H9 (cell line): ENCODE measurements at regions not wholly inside any gene's neighbourhood (a gene's known extent, or its start where the extent isn't known, plus 50 kb on each side); places are given as distances from the start of the nearest gene placed in this dataset.

Source experiments
- DNase-seq: peaks from one replicate; pipeline ENCODE4 v3.0.0-alpha.2; 2017
- H2AFZ ChIP-seq: one replicate; pipeline ENCODE4 v1.6.1; 2013; ENCODE audit warnings: mild to moderate bottlenecking, low read length, control low read depth, moderate library complexity
- H2AK5ac ChIP-seq: 2 replicates; pipeline ENCODE4 v1.6.1; 2013; ENCODE audit warnings: low read length, control low read depth, mixed read lengths; ENCODE audit not compliant: insufficient read length
- H2BK120ac ChIP-seq: one replicate; pipeline ENCODE4 v1.6.1; 2013; ENCODE audit warnings: low read depth, mild to moderate bottlenecking, low read length, control low read depth, inconsistent platforms; ENCODE audit not compliant: poor library complexity, severe bottlenecking
- H2BK12ac ChIP-seq: 2 replicates; pipeline ENCODE4 v1.6.1; 2013; ENCODE audit warnings: low read length, control low read depth, mixed read lengths, low read depth; ENCODE audit not compliant: insufficient read length
- H2BK15ac ChIP-seq: 2 replicates; pipeline ENCODE4 v1.6.1; 2013; ENCODE audit warnings: low read depth, low read length, control low read depth
- H2BK20ac ChIP-seq: one replicate; pipeline ENCODE4 v1.6.1; 2013; ENCODE audit warnings: low read depth, mild to moderate bottlenecking, low read length, control low read depth, inconsistent platforms; ENCODE audit not compliant: poor library complexity, severe bottlenecking
- H2BK5ac ChIP-seq: 2 replicates; pipeline ENCODE4 v1.6.1; 2013; ENCODE audit warnings: low read length, control low read depth, mixed read lengths; ENCODE audit not compliant: insufficient read length
- H3K14ac ChIP-seq: 2 replicates; pipeline ENCODE4 v1.6.1; 2013; ENCODE audit warnings: low read length, control low read depth; ENCODE audit not compliant: insufficient read depth
- H3K18ac ChIP-seq: 2 replicates; pipeline ENCODE4 v1.6.1; 2013; ENCODE audit warnings: low read depth, mild to moderate bottlenecking, mixed read lengths, low read length, control low read depth; ENCODE audit not compliant: insufficient read length
- H3K23ac ChIP-seq: 2 replicates; pipeline ENCODE4 v1.6.1; 2013; ENCODE audit warnings: low read length, control low read depth, mixed read lengths, low read depth; ENCODE audit not compliant: insufficient read length
- H3K23me2 ChIP-seq: 2 replicates; pipeline ENCODE4 v1.6.1; 2013; ENCODE audit warnings: low read depth, mild to moderate bottlenecking, mixed read lengths, low read length, control low read depth; ENCODE audit not compliant: insufficient read length, poor library complexity, severe bottlenecking
- H3K27ac ChIP-seq: 2 replicates; pipeline ENCODE4 v1.5.1; 2013; ENCODE audit warnings: low read length, control low read depth, mixed read lengths, low read depth; ENCODE audit not compliant: insufficient read length
- H3K27me3 ChIP-seq: 2 replicates; pipeline ENCODE4 v1.6.1; 2013; ENCODE audit warnings: low read length, control low read depth, inconsistent platforms; ENCODE audit not compliant: insufficient read depth
- H3K4ac ChIP-seq: 2 replicates; pipeline ENCODE4 v1.6.1; 2013; ENCODE audit warnings: low read depth, mild to moderate bottlenecking, control low read depth, inconsistent platforms, low read length, moderate library complexity
- H3K4me1 ChIP-seq: 2 replicates; pipeline ENCODE4 v1.6.1; 2013; ENCODE audit warnings: low read length, control low read depth, inconsistent platforms; ENCODE audit not compliant: insufficient read depth
- H3K4me2 ChIP-seq: 2 replicates; pipeline ENCODE4 v1.6.1; 2013; ENCODE audit warnings: low read length, control low read depth, mixed read lengths; ENCODE audit not compliant: insufficient read length, insufficient read depth
- H3K56ac ChIP-seq: 2 replicates; pipeline ENCODE4 v1.6.1; 2013; ENCODE audit warnings: low read depth, mild to moderate bottlenecking, mixed read lengths, low read length, control low read depth; ENCODE audit not compliant: insufficient read length
- H3K79me1 ChIP-seq: 2 replicates; pipeline ENCODE4 v1.6.1; 2013; ENCODE audit warnings: low read depth, mild to moderate bottlenecking, moderate library complexity, low read length, control low read depth, inconsistent platforms; ENCODE audit not compliant: insufficient read depth, poor library complexity, severe bottlenecking
- H3K79me2 ChIP-seq: 2 replicates; pipeline ENCODE4 v1.6.1; 2013; ENCODE audit warnings: low read length, control low read depth, inconsistent platforms; ENCODE audit not compliant: insufficient read depth
- H3K9ac ChIP-seq: 2 replicates; pipeline ENCODE4 v1.6.1; 2013; ENCODE audit warnings: low read length, control low read depth, mixed read lengths; ENCODE audit not compliant: insufficient read length; ENCODE audit errors: extremely low read depth
- H3K9me3 ChIP-seq: one replicate; pipeline ENCODE4 v1.6.1; 2013; ENCODE audit warnings: low read depth, low read length, inconsistent platforms; ENCODE audit not compliant: control insufficient read depth
- H3T11ph ChIP-seq: one replicate; pipeline ENCODE4 v1.6.1; 2013; ENCODE audit warnings: mild to moderate bottlenecking, low read length, control low read depth, inconsistent platforms
- H4K20me1 ChIP-seq: one replicate; pipeline ENCODE4 v1.6.1; 2013; ENCODE audit not compliant: control insufficient read depth, insufficient read length, insufficient read depth
- H4K5ac ChIP-seq: 2 replicates; pipeline ENCODE4 v1.6.1; 2013; ENCODE audit warnings: low read depth, mild to moderate bottlenecking, mixed read lengths, low read length, control low read depth; ENCODE audit not compliant: insufficient read length
- H4K8ac ChIP-seq: replicated peaks from 2 replicates; pipeline ENCODE4 v1.6.1; 2013; ENCODE audit warnings: low read length, control low read depth, mixed read lengths, low read depth; ENCODE audit not compliant: insufficient read length
- H4K91ac ChIP-seq: 2 replicates; pipeline ENCODE4 v1.6.1; 2013; ENCODE audit warnings: low read depth, mild to moderate bottlenecking, moderate library complexity, mixed read lengths, low read length, control low read depth; ENCODE audit not compliant: insufficient read length
- H3K27ac Mint-ChIP-seq, 3 experiments: 2 replicates in 2 of 3; 3 replicates in 1 of 3; pipeline ENCODE4 v1.8.0; 2020 to 2021; ENCODE audit warnings: mixed read lengths in 3 of 3, mild to moderate bottlenecking in 1 of 3, moderate library complexity in 1 of 3
- H3K27me3 Mint-ChIP-seq: 2 replicates; pipeline ENCODE4 v1.8.0; 2021; ENCODE audit warnings: low read depth, mild to moderate bottlenecking, moderate library complexity, mixed read lengths
- H3K36me3 Mint-ChIP-seq, 3 experiments: 2 replicates in 2 of 3; 3 replicates in 1 of 3; pipeline ENCODE4 v1.8.0; 2020 to 2021; ENCODE audit warnings: low read depth in 3 of 3, mixed read lengths in 3 of 3; ENCODE audit not compliant: insufficient read depth in 1 of 3
- H3K4me1 Mint-ChIP-seq, 2 experiments: 2 replicates each; pipeline ENCODE4 v1.8.0; 2020; ENCODE audit warnings: mixed read lengths in 2 of 2
- H3K4me3 Mint-ChIP-seq, 2 experiments: 2 replicates in 1 of 2; 3 replicates in 1 of 2; pipeline ENCODE4 v1.8.0; 2020 to 2021; ENCODE audit warnings: mild to moderate bottlenecking in 2 of 2, mixed read lengths in 2 of 2, moderate library complexity in 1 of 2
- H3K9me3 Mint-ChIP-seq, 2 experiments: 2 replicates in 1 of 2; 3 replicates in 1 of 2; pipeline ENCODE4 v1.8.0; 2020; ENCODE audit warnings: mild to moderate bottlenecking in 2 of 2, mixed read lengths in 2 of 2, moderate library complexity in 1 of 2
- CTCF ChIP-seq: fragments of 200-600 bp; sonication (generic); conservative IDR thresholded peaks from 3 replicates; pipeline ENCODE4 v1.8.0; 2021; ENCODE audit warnings: antibody characterized with exemption, mild to moderate bottlenecking
- WGBS: extraction: QIAGEN DNeasy Blood & Tissue Kit; methylation state at CpG from one replicate; pipeline ENCODE4 v1.1.7; 2013; ENCODE audit warnings: missing lambda C conversion rate, low lambda C conversion rate, mixed read lengths; ENCODE audit not compliant: insufficient read length; ENCODE audit errors: extremely low coverage; 5-methylcytosine and 5-hydroxymethylcytosine counted together

- H3T11ph ChIP-seq: no peak overlapping the region
- no CpG with 5 or more reads among the region's 4 CpGs for WGBS
- H2BK5ac ChIP-seq: no peak overlapping the region
- H2BK120ac ChIP-seq: no peak overlapping the region
- no peaks in the 10 kb centered on the region for H3K27me3 ChIP-seq
- TF ChIP-seq CTCF: no peak
- no peak overlapping the region for H2AFZ ChIP-seq
- no peaks in the 10 kb centered on the region for H3K23me2 ChIP-seq
- DNase-seq: no peak
- Mint-ChIP-seq H3K27ac (no peak overlapping the region), H3K4me1 (peaks cover 18 to 19% of the 10 kb centered on the region in 2 experiments), H3K9me3 (no peaks in the 10 kb centered on the region), H3K27me3 (no peaks in the 10 kb centered on the region), H3K4me3 (no peak overlapping the region), H3K36me3 (no peaks in the 10 kb centered on the region; a peak in 1 of 7 replicates)
- H4K8ac ChIP-seq: no peak overlapping the region
- H3K56ac ChIP-seq: no peak overlapping the region
- H3K14ac ChIP-seq: no peak overlapping the region
- H3K4me2 ChIP-seq: no peak overlapping the region
- H3K9ac ChIP-seq: no peak overlapping the region
- H2BK20ac ChIP-seq: peak overlapping the region; percentile 45
- H3K18ac ChIP-seq: no peak overlapping the region
- no peak overlapping the region for H3K4ac ChIP-seq
- no peak overlapping the region for H3K27ac ChIP-seq
- H2BK15ac ChIP-seq: no peak overlapping the region
- H2BK12ac ChIP-seq: no peak overlapping the region
- no peak overlapping the region for H2AK5ac ChIP-seq
- H4K5ac ChIP-seq: no peak overlapping the region
- no peaks in the 10 kb centered on the region for H4K20me1 ChIP-seq
- no peak overlapping the region for H4K91ac ChIP-seq
- no peaks in the 10 kb centered on the region for H3K79me1 ChIP-seq
- H3K23ac ChIP-seq: no peak overlapping the region
- H3K4me1 ChIP-seq: no peaks in the 10 kb centered on the region; the same call in 1 of the 2 replicates
- H3K9me3 ChIP-seq: no peaks in the 10 kb centered on the region
- no peaks in the 10 kb centered on the region for H3K79me2 ChIP-seq
These were observed 380.0 kb downstream of the KLF12 start for GRCh38 chr13:73754241-73754640.
